IMR-90 (cell line): ENCODE measurements at regions not wholly inside any gene's neighbourhood (a gene's known extent, or its start where the extent isn't known, plus 50 kb on each side); places are given as distances from the start of the nearest gene placed in this dataset.

ENCODE experiments used
- ATAC-seq: fragments of 200-7000 bp; cut with Tn5 transposase; 2 replicates; pipeline ENCODE4 v1.9.1; 2020; ENCODE audit warnings: low read depth, mild to moderate bottlenecking, moderate library complexity
- BruUV-seq: library from RNA; stranded (reverse); fragments of 400-500 nt; replicated peaks from 2 replicates; lab custom pipeline; 2021; lab: Mats Ljungman, UMichigan
- CTCF ChIA-PET: fragments of 300-600 bp; formaldehyde crosslinking; extraction: SDS; loops from one replicate; lab custom pipeline; 2021; ENCODE audit warnings: antibody characterized with exemption; lab: Yijun Ruan, JAX
- POLR2A ChIA-PET: fragments of 300-600 bp; sonication (Branson Sonifier 250); formaldehyde crosslinking; loops from one replicate; lab custom pipeline; 2022; ENCODE audit warnings: antibody characterized with exemption; ENCODE audit not compliant: unreplicated experiment; lab: Charles Lee
- DNase-seq: peaks from one replicate; pipeline ENCODE4 v3.0.0; 2013
- H2AFZ ChIP-seq: replicated peaks from 2 replicates; pipeline ENCODE3; 2013; ENCODE audit warnings: low read length, mild to moderate bottlenecking; ENCODE audit not compliant: poor library complexity
- H2AK5ac ChIP-seq: 2 replicates; pipeline ENCODE4 v1.6.1; 2013; ENCODE audit warnings: low read depth, low read length, inconsistent platforms
- H2AK9ac ChIP-seq: replicated peaks from 2 replicates; pipeline ENCODE3; 2013; ENCODE audit warnings: mild to moderate bottlenecking, low read depth, low read length, moderate library complexity; ENCODE audit not compliant: poor library complexity
- H2BK120ac ChIP-seq: 2 replicates; pipeline ENCODE4 v1.6.1; 2013; ENCODE audit warnings: low read depth, low read length, inconsistent platforms
- H2BK15ac ChIP-seq: 3 replicates; pipeline ENCODE4 v1.6.1; 2013; ENCODE audit warnings: low read depth, low read length, inconsistent platforms
- H2BK20ac ChIP-seq: 2 replicates; pipeline ENCODE4 v1.6.1; 2013; ENCODE audit warnings: low read depth, mild to moderate bottlenecking, inconsistent platforms, low read length, moderate library complexity
- H2BK5ac ChIP-seq: 2 replicates; pipeline ENCODE4 v1.6.1; 2013; ENCODE audit warnings: mild to moderate bottlenecking, low read depth, low read length, inconsistent platforms; ENCODE audit not compliant: poor library complexity, severe bottlenecking
- H3K14ac ChIP-seq: replicated peaks from 2 replicates; pipeline ENCODE4 v1.6.1; 2013; ENCODE audit warnings: low read depth, low read length, inconsistent platforms
- H3K18ac ChIP-seq: 2 replicates; pipeline ENCODE4 v1.6.1; 2013; ENCODE audit warnings: low read depth, low read length, control low read depth
- H3K23ac ChIP-seq: 2 replicates; pipeline ENCODE4 v1.6.1; 2013; ENCODE audit warnings: low read depth, low read length, inconsistent platforms
- H3K27ac ChIP-seq: 2 replicates; pipeline ENCODE4 v1.5.1; 2013; ENCODE audit warnings: mild to moderate bottlenecking, control low read depth, low read length; ENCODE audit not compliant: insufficient read depth
- H3K27me3 ChIP-seq: 2 replicates; pipeline ENCODE4 v1.6.1; 2013; ENCODE audit warnings: low read length; ENCODE audit not compliant: control insufficient read depth, insufficient read depth
- H3K36me3 ChIP-seq: 2 replicates; pipeline ENCODE4 v1.6.1; 2013; ENCODE audit warnings: low read length, mixed read lengths; ENCODE audit not compliant: control insufficient read depth, insufficient read depth
- H3K4ac ChIP-seq: 2 replicates; pipeline ENCODE4 v1.6.1; 2013; ENCODE audit warnings: low read depth, low read length, inconsistent platforms
- H3K4me1 ChIP-seq: 2 replicates; pipeline ENCODE4 v1.6.1; 2013; ENCODE audit warnings: low read length, mixed read lengths; ENCODE audit not compliant: control insufficient read depth, insufficient read depth
- H3K4me2 ChIP-seq: 2 replicates; pipeline ENCODE4 v1.6.1; 2013; ENCODE audit warnings: low read depth, mild to moderate bottlenecking, control low read depth, low read length, moderate library complexity
- H3K4me3 ChIP-seq: 2 replicates; pipeline ENCODE4 v1.5.1; 2013; ENCODE audit warnings: low read depth, mild to moderate bottlenecking, control low read depth, low read length, moderate library complexity; ENCODE audit not compliant: insufficient read depth
- H3K56ac ChIP-seq: 2 replicates; pipeline ENCODE4 v1.6.1; 2013; ENCODE audit warnings: low read length, inconsistent platforms; ENCODE audit not compliant: insufficient read depth; ENCODE audit errors: extremely low read depth
- H3K79me1 ChIP-seq, 2 experiments: 2 replicates each; pipeline ENCODE4 v1.6.1; 2013; ENCODE audit warnings: low read length in 2 of 2, inconsistent platforms in 1 of 2, low read depth in 1 of 2
- H3K9ac ChIP-seq: 2 replicates; pipeline ENCODE4 v1.6.1; 2013; ENCODE audit warnings: low read depth, low read length, control low read depth
- H3K9me1 ChIP-seq: 2 replicates; pipeline ENCODE4 v1.6.1; 2013; ENCODE audit warnings: low read length, inconsistent platforms; ENCODE audit not compliant: insufficient read depth
- H3K9me3 ChIP-seq: 2 replicates; pipeline ENCODE4 v1.6.1; 2013; ENCODE audit warnings: low read length; ENCODE audit not compliant: control insufficient read depth, insufficient read depth
- H4K20me1 ChIP-seq: 2 replicates; pipeline ENCODE4 v1.6.1; 2013; ENCODE audit warnings: low read length, inconsistent platforms; ENCODE audit not compliant: insufficient read depth
- H4K5ac ChIP-seq: 2 replicates; pipeline ENCODE4 v1.6.1; 2013; ENCODE audit warnings: mild to moderate bottlenecking, low read depth, low read length, control low read depth
- H4K8ac ChIP-seq, 2 experiments: 2 replicates each; pipeline ENCODE4 v1.6.1; 2013; ENCODE audit warnings: low read depth in 2 of 2, low read length in 2 of 2, control low read depth in 1 of 2, inconsistent platforms in 1 of 2
- H4K91ac ChIP-seq: 2 replicates; pipeline ENCODE4 v1.6.1; 2013; ENCODE audit warnings: low read depth, low read length, inconsistent platforms; ENCODE audit not compliant: insufficient read depth
- BHLHE40 ChIP-seq: fragments of 150-350 bp; IDR thresholded peaks from 2 replicates; pipeline ENCODE4 v1.6.1; 2016; ENCODE audit warnings: mild to moderate bottlenecking, low read depth, low read length
- CEBPB ChIP-seq: IDR thresholded peaks from 2 replicates; pipeline ENCODE4 v1.6.1; 2012; ENCODE audit warnings: low read depth, low read length, improper control_type of control experiment
- CHD1 ChIP-seq: IDR thresholded peaks from 2 replicates; pipeline ENCODE4 v1.6.1; 2012; ENCODE audit warnings: low read depth, low read length, improper control_type of control experiment
- FOS ChIP-seq: fragments of 150-350 bp; IDR thresholded peaks from 2 replicates; pipeline ENCODE4 v1.6.1; 2016; ENCODE audit warnings: low read depth, low read length
- MAFK ChIP-seq: IDR thresholded peaks from 2 replicates; pipeline ENCODE4 v1.6.1; 2012; ENCODE audit warnings: low read depth, low read length, improper control_type of control experiment
- MAZ ChIP-seq: IDR thresholded peaks from 2 replicates; pipeline ENCODE4 v1.6.1; 2012; ENCODE audit warnings: low read depth, mild to moderate bottlenecking, low read length, improper control_type of control experiment, moderate library complexity, borderline replicate concordance
- MXI1 ChIP-seq: IDR thresholded peaks from 2 replicates; pipeline ENCODE4 v1.6.1; 2012; ENCODE audit warnings: low read depth, mild to moderate bottlenecking, low read length, moderate library complexity, borderline replicate concordance
- NFE2L2 ChIP-seq: fragments of 150-350 bp; IDR thresholded peaks from 2 replicates; pipeline ENCODE4 v1.6.1; 2016; ENCODE audit warnings: low read depth, mild to moderate bottlenecking, low read length
- POLR2A ChIP-seq: IDR thresholded peaks from 2 replicates; pipeline ENCODE4 v1.6.1; 2012; ENCODE audit warnings: mild to moderate bottlenecking, low read depth, low read length
- RAD21 ChIP-seq: IDR thresholded peaks from 2 replicates; pipeline ENCODE4 v1.6.1; 2012; ENCODE audit warnings: low read length, improper control_type of control experiment
- RCOR1 ChIP-seq: IDR thresholded peaks from 2 replicates; pipeline ENCODE4 v1.6.1; 2012; ENCODE audit warnings: mild to moderate bottlenecking, low read length, improper control_type of control experiment; ENCODE audit not compliant: insufficient replicate concordance
- RFX5 ChIP-seq: IDR thresholded peaks from 2 replicates; pipeline ENCODE4 v1.8.0; 2012; ENCODE audit warnings: low read depth, mild to moderate bottlenecking, low read length, moderate library complexity
- SMC3 ChIP-seq: fragments of 150-350 bp; IDR thresholded peaks from 2 replicates; pipeline ENCODE4 v1.6.1; 2016; ENCODE audit warnings: low read depth, mild to moderate bottlenecking, antibody characterized with exemption, low read length, moderate library complexity
- WGBS, 2 experiments: methylation state at CpG; one replicate each; pipeline versions ENCODE4 v1.1.5 to v1.1.7; 2013; ENCODE audit warnings: missing lambda C conversion rate in 2 of 2; ENCODE audit not compliant: insufficient read length in 1 of 2; ENCODE audit errors: extremely low coverage in 2 of 2; 5-methylcytosine and 5-hydroxymethylcytosine counted together
- dilution Hi-C: fragments of 300-500 bp; cut with HindIII; formaldehyde crosslinking; loops from one replicate; pipeline ENCODE4 v1.14.3; 2018; ENCODE audit warnings: low sequenced_read_pairs; ENCODE audit not compliant: unreplicated experiment
- in situ Hi-C: fragments of 300-500 bp; cut with MboI; formaldehyde crosslinking; loops from 3 replicates; pipeline ENCODE4 v1.14.3; 2019; ENCODE audit warnings: low sequenced_read_pairs, inconsistent platforms, mixed read lengths
- intact Hi-C: fragments of 100-400 bp; cut with micrococcal nuclease; formaldehyde crosslinking; loops from 2 replicates; pipeline ENCODE4 v1.10.0; 2022
- TF ChIP-seq, protein P1 (sequence below): conservative IDR thresholded peaks from 2 replicates; pipeline ENCODE4 v1.5.1; 2012; ENCODE audit warnings: mild to moderate bottlenecking, low read depth, low read length, improper control_type of control experiment
- TF ChIP-seq, protein P2 (sequence below): fragments of 150-350 bp; IDR thresholded peaks from 2 replicates; pipeline ENCODE4 v1.6.1; 2016; ENCODE audit warnings: low read depth, mild to moderate bottlenecking, low read length, moderate library complexity, borderline replicate concordance
- TF ChIP-seq, protein P3 (sequence below): fragments of 150-350 bp; IDR thresholded peaks from 2 replicates; pipeline ENCODE4 v1.6.1; 2017; ENCODE audit warnings: mild to moderate bottlenecking, antibody characterized with exemption, low read length, low read depth

DNA sequence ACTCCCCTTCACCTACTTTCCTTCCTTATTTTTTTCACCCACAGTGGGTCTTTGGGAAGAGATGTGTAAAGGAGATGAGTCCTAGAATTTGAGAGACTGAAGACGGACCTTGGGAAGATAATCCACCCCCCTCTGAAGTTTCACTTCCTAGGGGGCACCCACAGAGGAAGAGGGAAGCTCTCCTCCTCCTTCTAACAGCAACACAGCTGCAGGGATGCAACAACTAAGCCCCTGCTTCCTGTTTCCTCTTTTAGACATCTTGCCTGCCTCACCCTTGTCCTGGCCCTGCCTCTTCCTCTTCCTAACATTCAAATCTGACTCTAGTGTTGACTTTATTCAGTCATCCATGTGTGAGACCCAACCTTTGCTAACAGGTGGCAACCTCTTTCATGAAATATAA, 424.6 kb downstream of the BUD13 start:
- H4K8ac ChIP-seq: no peak overlapping the region
- WGBS, 2 experiments: no CpG with 5 or more reads among the region's 1 CpG
- H2BK120ac ChIP-seq: no peak overlapping the region
- H3K36me3 ChIP-seq: no peaks in the 10 kb centered on the region
- no peak overlapping the region for H3K4ac ChIP-seq
- in situ Hi-C loops (no loop called here), dilution Hi-C loops (no loop called here), intact Hi-C loops (no loop called here)
- DNase-seq: no peak
- no peak overlapping the region for H2BK15ac ChIP-seq
- POLR2A ChIA-PET: no interaction called here
- H3K27ac ChIP-seq: no peak overlapping the region
- no TSS peak for BruUV-seq
- H3K79me1 ChIP-seq: no peaks in the 10 kb centered on the region
- no peak overlapping the region for H2AK9ac ChIP-seq
- H3K23ac ChIP-seq: no peak overlapping the region
- H2AK5ac ChIP-seq: no peak overlapping the region
- no peak overlapping the region for H3K9ac ChIP-seq
- H3K14ac ChIP-seq: no peak overlapping the region
- ATAC-seq: no peak
- no peak overlapping the region for H3K4me2 ChIP-seq
- H3K27me3 ChIP-seq: no peaks in the 10 kb centered on the region
- H3K9me3 ChIP-seq: peaks cover 12% of the 10 kb centered on the region
- H3K9me1 ChIP-seq: no peaks in the 10 kb centered on the region
- no peak overlapping the region for H3K56ac ChIP-seq
- H3K18ac ChIP-seq: no peak overlapping the region
- CTCF ChIA-PET: no interaction called here
- no peaks in the 10 kb centered on the region for H4K20me1 ChIP-seq
- H2BK20ac ChIP-seq: no peak overlapping the region
- H3K4me3 ChIP-seq: no peak overlapping the region
- TF ChIP-seq, protein P1, sequence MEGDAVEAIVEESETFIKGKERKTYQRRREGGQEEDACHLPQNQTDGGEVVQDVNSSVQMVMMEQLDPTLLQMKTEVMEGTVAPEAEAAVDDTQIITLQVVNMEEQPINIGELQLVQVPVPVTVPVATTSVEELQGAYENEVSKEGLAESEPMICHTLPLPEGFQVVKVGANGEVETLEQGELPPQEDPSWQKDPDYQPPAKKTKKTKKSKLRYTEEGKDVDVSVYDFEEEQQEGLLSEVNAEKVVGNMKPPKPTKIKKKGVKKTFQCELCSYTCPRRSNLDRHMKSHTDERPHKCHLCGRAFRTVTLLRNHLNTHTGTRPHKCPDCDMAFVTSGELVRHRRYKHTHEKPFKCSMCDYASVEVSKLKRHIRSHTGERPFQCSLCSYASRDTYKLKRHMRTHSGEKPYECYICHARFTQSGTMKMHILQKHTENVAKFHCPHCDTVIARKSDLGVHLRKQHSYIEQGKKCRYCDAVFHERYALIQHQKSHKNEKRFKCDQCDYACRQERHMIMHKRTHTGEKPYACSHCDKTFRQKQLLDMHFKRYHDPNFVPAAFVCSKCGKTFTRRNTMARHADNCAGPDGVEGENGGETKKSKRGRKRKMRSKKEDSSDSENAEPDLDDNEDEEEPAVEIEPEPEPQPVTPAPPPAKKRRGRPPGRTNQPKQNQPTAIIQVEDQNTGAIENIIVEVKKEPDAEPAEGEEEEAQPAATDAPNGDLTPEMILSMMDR: no peak
- TF ChIP-seq RAD21 (no peak), CEBPB (no peak), RCOR1 (no peak), RFX5 (no peak), CHD1 (no peak), POLR2A (no peak), BHLHE40 (no peak), SMC3 (no peak), MXI1 (no peak), NFE2L2 (no peak), MAZ (no peak), FOS (no peak), MAFK (no peak)
- TF ChIP-seq, protein P2, sequence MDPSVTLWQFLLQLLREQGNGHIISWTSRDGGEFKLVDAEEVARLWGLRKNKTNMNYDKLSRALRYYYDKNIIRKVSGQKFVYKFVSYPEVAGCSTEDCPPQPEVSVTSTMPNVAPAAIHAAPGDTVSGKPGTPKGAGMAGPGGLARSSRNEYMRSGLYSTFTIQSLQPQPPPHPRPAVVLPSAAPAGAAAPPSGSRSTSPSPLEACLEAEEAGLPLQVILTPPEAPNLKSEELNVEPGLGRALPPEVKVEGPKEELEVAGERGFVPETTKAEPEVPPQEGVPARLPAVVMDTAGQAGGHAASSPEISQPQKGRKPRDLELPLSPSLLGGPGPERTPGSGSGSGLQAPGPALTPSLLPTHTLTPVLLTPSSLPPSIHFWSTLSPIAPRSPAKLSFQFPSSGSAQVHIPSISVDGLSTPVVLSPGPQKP: no peak
- TF ChIP-seq, protein P3, sequence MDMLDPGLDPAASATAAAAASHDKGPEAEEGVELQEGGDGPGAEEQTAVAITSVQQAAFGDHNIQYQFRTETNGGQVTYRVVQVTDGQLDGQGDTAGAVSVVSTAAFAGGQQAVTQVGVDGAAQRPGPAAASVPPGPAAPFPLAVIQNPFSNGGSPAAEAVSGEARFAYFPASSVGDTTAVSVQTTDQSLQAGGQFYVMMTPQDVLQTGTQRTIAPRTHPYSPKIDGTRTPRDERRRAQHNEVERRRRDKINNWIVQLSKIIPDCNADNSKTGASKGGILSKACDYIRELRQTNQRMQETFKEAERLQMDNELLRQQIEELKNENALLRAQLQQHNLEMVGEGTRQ: no peak
- H4K91ac ChIP-seq: no peak overlapping the region
- no peak overlapping the region for H4K5ac ChIP-seq
- H2BK5ac ChIP-seq: no peak overlapping the region
- H2AFZ ChIP-seq: no peak overlapping the region
- H3K4me1 ChIP-seq: no peaks in the 10 kb centered on the region
